ENCODE measurements at regions not wholly inside any gene's neighbourhood (a gene's known extent, or its start where the extent isn't known, plus 50 kb on each side); places are given as distances from the start of the nearest gene placed in this dataset.

DNA sequence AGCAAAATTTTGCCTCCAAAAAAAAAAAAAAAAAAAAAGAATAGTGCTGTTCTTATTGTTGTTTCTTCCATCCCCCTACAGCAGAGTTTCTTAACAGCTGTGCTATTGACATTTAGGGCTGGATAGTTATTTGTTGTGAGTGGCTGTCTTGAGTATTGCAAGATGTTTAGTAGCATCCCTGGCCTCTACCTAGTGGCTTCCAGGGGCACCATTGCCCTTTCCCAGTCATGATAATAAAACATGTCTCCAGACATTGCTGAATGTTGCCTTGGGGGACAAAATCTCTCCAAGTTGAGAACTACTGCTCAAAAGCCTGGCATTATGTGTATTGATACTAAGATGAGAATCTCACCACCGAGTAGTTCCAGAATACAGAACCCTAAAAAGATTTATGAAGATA, 108.7 kb downstream of the PALM2AKAP2 start:
- TF ChIP-seq CTCF (IDR thresholded peaks at IDR 0.05; ENCODE audit: low read depth, low read length) = no peak
- no peak for DNase-seq (ENCODE audit: low read depth in 2 of 2)
- H3K4me3 ChIP-seq (replicated peaks in 1 of 2; ENCODE audit: low read depth in 2 of 2, low read length in 2 of 2) = no peak overlapping the region

DNA sequence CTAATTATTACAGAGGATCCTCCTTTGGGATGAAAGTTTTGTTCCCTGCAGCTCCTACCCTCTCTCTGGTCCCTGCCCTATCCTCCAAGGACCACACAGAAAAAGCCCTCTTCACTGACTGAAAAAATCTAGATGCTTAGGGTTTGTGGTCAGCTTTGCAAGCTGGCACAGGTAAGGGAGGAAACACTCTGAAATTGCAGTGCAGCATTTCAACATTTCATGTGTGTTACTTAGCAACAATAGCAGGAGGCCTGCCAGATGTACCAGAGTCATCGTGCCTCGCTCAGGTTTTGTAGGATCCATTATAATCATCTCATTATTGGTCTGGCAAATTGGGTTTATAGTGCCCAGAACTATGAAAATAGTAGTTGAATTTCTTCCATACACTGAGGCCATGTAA, 109.5 kb downstream of the PALM2AKAP2 start:
- TF ChIP-seq CTCF (IDR thresholded peaks at IDR 0.05; ENCODE audit: low read depth, low read length) = no peak
- DNase-seq (ENCODE audit: low read depth in 2 of 2) = peak in 1 of 2 donors; percentile 42

DNA sequence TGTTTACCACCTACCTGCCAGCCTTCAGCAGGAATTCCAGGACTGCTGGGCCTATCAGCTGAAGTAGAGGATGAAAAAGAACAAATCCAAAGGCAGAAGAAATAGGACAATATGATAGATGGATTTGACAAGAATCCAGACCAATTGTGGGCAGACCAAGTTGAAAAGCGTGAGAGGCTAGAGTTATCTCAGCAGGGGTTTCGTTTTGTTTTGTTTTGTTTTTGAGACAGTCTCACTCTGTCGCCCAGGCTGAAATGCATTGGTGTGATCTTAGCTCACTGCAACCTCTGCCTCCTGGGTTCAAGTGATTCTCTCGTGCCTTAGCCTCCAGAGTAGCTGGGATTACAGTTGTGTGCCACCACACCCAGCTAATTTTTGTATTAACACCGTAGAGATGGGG, 113.2 kb downstream of the PALM2AKAP2 start:
- TF ChIP-seq CTCF (IDR thresholded peaks at IDR 0.05; ENCODE audit: low read depth, low read length) = no peak
- no peak for DNase-seq (ENCODE audit: low read depth in 2 of 2)
- no peak overlapping the region for H3K4me3 ChIP-seq (replicated peaks in 1 of 2; ENCODE audit: low read depth in 2 of 2, low read length in 2 of 2)

More for the DNA sequence above, 109.5 kb downstream of the PALM2AKAP2 start:
- H3K4me3 ChIP-seq (replicated peaks in 1 of 2; ENCODE audit: low read depth in 2 of 2, low read length in 2 of 2) = no peak overlapping the region

DNA sequence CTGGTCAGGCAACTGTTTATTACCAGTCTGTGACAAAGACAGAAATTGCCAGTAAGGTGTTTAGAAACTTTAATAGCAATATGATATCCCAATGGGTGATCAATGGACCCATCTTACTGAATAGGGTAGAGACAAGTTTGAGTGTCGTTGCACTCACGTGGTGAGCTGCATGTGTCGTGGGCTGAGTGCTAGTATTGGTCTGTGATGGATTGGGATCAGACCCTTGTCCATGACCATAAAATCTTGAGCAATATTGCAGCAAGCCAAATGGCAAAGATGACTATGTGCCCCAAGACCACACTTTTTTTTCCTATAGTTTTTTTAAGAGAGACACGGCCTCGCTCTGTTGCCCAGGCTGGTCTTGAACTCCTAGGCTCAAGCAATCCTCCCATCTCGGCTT, 114.5 kb downstream of the PALM2AKAP2 start:
- no peak for TF ChIP-seq CTCF (IDR thresholded peaks at IDR 0.05; ENCODE audit: low read depth, low read length)
- no peak for DNase-seq (ENCODE audit: low read depth in 2 of 2)

GRCh38 chr9:109894921-109895758, 115.1 kb downstream of the PALM2AKAP2 start:
- no peak overlapping the region for H3K4me3 ChIP-seq (replicated peaks in 1 of 2; ENCODE audit: low read depth in 2 of 2, low read length in 2 of 2)
- peak; percentile 37 to 79 for DNase-seq (ENCODE audit: low read depth in 2 of 2)
- TF ChIP-seq CTCF (IDR thresholded peaks at IDR 0.05; ENCODE audit: low read depth, low read length) = no peak

More for the DNA sequence above, 114.5 kb downstream of the PALM2AKAP2 start:
- no peak overlapping the region for H3K4me3 ChIP-seq (replicated peaks in 1 of 2; ENCODE audit: low read depth in 2 of 2, low read length in 2 of 2)

DNA sequence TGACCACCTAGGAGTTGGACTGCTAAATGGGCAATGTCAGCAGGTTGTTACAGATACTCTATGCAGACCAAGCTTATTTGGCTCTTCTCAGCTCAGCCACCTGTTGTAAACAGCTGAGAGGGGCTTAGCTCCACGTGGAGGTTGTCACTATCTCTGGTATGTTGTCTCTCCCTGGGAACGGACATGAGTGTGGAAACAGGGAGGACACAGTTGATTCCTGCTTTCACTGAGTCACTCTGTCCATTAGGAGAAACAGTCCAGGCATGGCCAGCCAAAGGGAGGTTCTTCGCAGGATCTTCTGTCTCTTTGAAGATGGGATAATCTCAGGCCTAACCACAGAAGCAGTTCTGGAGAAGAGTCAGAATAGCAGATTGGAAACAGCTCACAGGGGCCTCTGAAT, 121.2 kb downstream of the PALM2AKAP2 start:
- H3K4me3 ChIP-seq (replicated peaks in 1 of 2; ENCODE audit: low read depth in 2 of 2, low read length in 2 of 2) = no peak overlapping the region
- peak; percentile 49 to 66 for DNase-seq (ENCODE audit: low read depth in 2 of 2)
- TF ChIP-seq CTCF (IDR thresholded peaks at IDR 0.05; ENCODE audit: low read depth, low read length) = no peak
